H1 (cell line): ENCODE measurements at regions not wholly inside any gene's neighbourhood (a gene's known extent, or its start where the extent isn't known, plus 50 kb on each side); places are given as distances from the start of the nearest gene placed in this dataset.
A peak's percentile ranks its signal among the peaks of the same experiment; 100 is the strongest.

Experiments used
- CTCF ChIA-PET: fragments of 300-600 bp; sonication (Branson Sonifier 250); formaldehyde crosslinking; loops from one replicate; lab custom pipeline; 2021; ENCODE audit not compliant: partially characterized antibody; lab: Charles Lee
- POLR2A ChIA-PET: fragments of 300-600 bp; sonication (Branson Sonifier 250); formaldehyde crosslinking; loops from one replicate; lab custom pipeline; 2021; ENCODE audit warnings: inconsistent platforms; ENCODE audit not compliant: partially characterized antibody; lab: Charles Lee
- DNase-seq, 2 experiments: peaks; one replicate each; pipeline versions ENCODE4 v3.0.0 to v3.0.0-alpha.2; 2010 to 2022; ENCODE audit warnings: low spot score in 2 of 2, low read depth in 1 of 2, mixed read lengths in 1 of 2
- FAIRE-seq: peaks from 2 replicates; lab custom pipeline; 2011; peaks lifted over from hg19 to GRCh38; lab: Jason Lieb, UNC
- H2AFZ ChIP-seq: 2 replicates; pipeline ENCODE4 v1.8.1; 2012; ENCODE audit warnings: low read length, inconsistent platforms
- H2AK5ac ChIP-seq: 2 replicates; pipeline ENCODE4 v1.6.1; 2013; ENCODE audit warnings: low read depth, low read length
- H2BK120ac ChIP-seq: replicated peaks from 2 replicates; pipeline ENCODE3; 2013; ENCODE audit warnings: low read depth, low read length, inconsistent platforms
- H2BK12ac ChIP-seq: 2 replicates; pipeline ENCODE4 v1.6.1; 2013; ENCODE audit warnings: low read depth, low read length
- H2BK15ac ChIP-seq: 2 replicates; pipeline ENCODE4 v1.6.1; 2013; ENCODE audit warnings: low read length
- H2BK20ac ChIP-seq: 2 replicates; pipeline ENCODE4 v1.6.1; 2013; ENCODE audit warnings: low read length
- H2BK5ac ChIP-seq: 2 replicates; pipeline ENCODE4 v1.6.1; 2013; ENCODE audit warnings: low read depth, low read length
- H3K14ac ChIP-seq: 2 replicates; pipeline ENCODE4 v1.6.1; 2013; ENCODE audit warnings: inconsistent platforms; ENCODE audit not compliant: insufficient read length
- H3K18ac ChIP-seq: 2 replicates; pipeline ENCODE4 v1.6.1; 2013; ENCODE audit warnings: low read length; ENCODE audit errors: extremely low read depth
- H3K23ac ChIP-seq: 2 replicates; pipeline ENCODE4 v1.6.1; 2013; ENCODE audit warnings: inconsistent platforms; ENCODE audit not compliant: insufficient read length
- H3K23me2 ChIP-seq: 2 replicates; pipeline ENCODE4 v1.6.1; 2013; ENCODE audit warnings: low read depth, low read length
- H3K27ac ChIP-seq: 2 replicates; pipeline ENCODE4 v1.6.1; 2011; ENCODE audit warnings: low read depth, low read length, inconsistent platforms
- H3K27me3 ChIP-seq, 4 experiments: replicated peaks in 1 of 4; 1 replicate in 1 of 4; 2 replicates in 3 of 4; pipeline versions ENCODE4 v1.6.1 to v1.8.1; 2011 to 2013; ENCODE audit warnings: low read length in 3 of 4, mild to moderate bottlenecking in 3 of 4, inconsistent platforms in 2 of 4, mixed read lengths in 2 of 4, moderate library complexity in 1 of 4; ENCODE audit not compliant: control insufficient read depth in 3 of 4, insufficient read depth in 3 of 4; ENCODE audit errors: extremely low read depth in 1 of 4
- H3K36me3 ChIP-seq, 4 experiments: 2 replicates each; pipeline versions ENCODE4 v1.6.1 to v1.8.1; 2011 to 2013; ENCODE audit warnings: mild to moderate bottlenecking in 4 of 4, low read length in 3 of 4, moderate library complexity in 2 of 4, control low read depth in 1 of 4, inconsistent platforms in 1 of 4; ENCODE audit not compliant: insufficient read depth in 4 of 4, control insufficient read depth in 2 of 4
- H3K4ac ChIP-seq: replicated peaks from 2 replicates; pipeline ENCODE3; 2013; ENCODE audit warnings: low read length, low read depth, mixed read lengths, inconsistent platforms; ENCODE audit not compliant: insufficient read length
- H3K4me1 ChIP-seq, 4 experiments: replicated peaks in 1 of 4; 1 replicate in 1 of 4; 2 replicates in 3 of 4; pipeline versions ENCODE4 v1.6.1 to v1.8.1; 2011 to 2013; ENCODE audit warnings: low read length in 3 of 4, inconsistent platforms in 2 of 4, mixed read lengths in 1 of 4; ENCODE audit not compliant: insufficient read depth in 4 of 4, control insufficient read depth in 3 of 4
- H3K4me2 ChIP-seq, 2 experiments: 2 replicates each; pipeline versions ENCODE4 v1.6.1 to v1.8.1; 2011 to 2013; ENCODE audit warnings: low read depth in 2 of 2, low read length in 2 of 2, control low read depth in 1 of 2, inconsistent platforms in 1 of 2, mild to moderate bottlenecking in 1 of 2; ENCODE audit not compliant: insufficient read depth in 1 of 2
- H3K4me3 ChIP-seq, 4 experiments: fragments of 200-600, 300-600 bp in 1 of 4; sonication (generic), shearing (Covaris generic), sonication (Bioruptor Twin) in 1 of 4; 2 replicates each; pipeline versions ENCODE4 v1.5.1 to v1.8.1; 2011 to 2016; ENCODE audit warnings: low read length in 4 of 4, low read depth in 3 of 4, control low read depth in 2 of 4, inconsistent platforms in 2 of 4, mild to moderate bottlenecking in 2 of 4, mixed read lengths in 1 of 4, moderate library complexity in 1 of 4; ENCODE audit not compliant: insufficient read depth in 2 of 4; ENCODE audit errors: extremely low read depth in 1 of 4
- H3K56ac ChIP-seq: replicated peaks from 2 replicates; pipeline ENCODE3; 2013; ENCODE audit warnings: low read depth, mild to moderate bottlenecking, mixed read lengths, low read length, inconsistent platforms; ENCODE audit not compliant: insufficient read length
- H3K79me1 ChIP-seq: 2 replicates; pipeline ENCODE4 v1.6.1; 2013; ENCODE audit warnings: low read depth, low read length, control low read depth
- H3K79me2 ChIP-seq, 2 experiments: 2 replicates each; pipeline versions ENCODE4 v1.6.1 to v1.8.1; 2012 to 2013; ENCODE audit warnings: low read length in 2 of 2, mild to moderate bottlenecking in 2 of 2, inconsistent platforms in 1 of 2; ENCODE audit not compliant: insufficient read depth in 2 of 2, control insufficient read depth in 1 of 2
- H3K9ac ChIP-seq, 4 experiments: replicated peaks in 1 of 4; 1 replicate in 1 of 4; 2 replicates in 3 of 4; pipeline versions ENCODE4 v1.6.1 to v1.8.1; 2011 to 2013; ENCODE audit warnings: low read depth in 3 of 4, low read length in 3 of 4, control low read depth in 2 of 4, mild to moderate bottlenecking in 2 of 4, moderate library complexity in 2 of 4, inconsistent platforms in 1 of 4; ENCODE audit errors: extremely low read depth in 1 of 4
- H3K9me3 ChIP-seq, 2 experiments: 2 replicates each; pipeline versions ENCODE4 v1.6.1 to v1.8.1; 2012 to 2013; ENCODE audit warnings: mild to moderate bottlenecking in 2 of 2, moderate library complexity in 2 of 2, control low read depth in 1 of 2, inconsistent platforms in 1 of 2, low read depth in 1 of 2, low read length in 1 of 2, mixed read lengths in 1 of 2; ENCODE audit not compliant: insufficient read depth in 2 of 2
- H4K20me1 ChIP-seq, 2 experiments: replicated peaks in 1 of 2; 2 replicates each; pipeline versions ENCODE3 to v1.8.1; 2011 to 2013; ENCODE audit warnings: inconsistent platforms in 2 of 2, low read length in 2 of 2, mild to moderate bottlenecking in 1 of 2; ENCODE audit not compliant: insufficient read depth in 2 of 2, control insufficient read depth in 1 of 2
- H4K5ac ChIP-seq: 2 replicates; pipeline ENCODE4 v1.6.1; 2013; ENCODE audit warnings: low read length, low read depth, mixed read lengths, inconsistent platforms; ENCODE audit not compliant: insufficient read length
- H4K8ac ChIP-seq: 2 replicates; pipeline ENCODE4 v1.8.0; 2013; ENCODE audit warnings: mild to moderate bottlenecking, moderate library complexity, low read length, inconsistent platforms; ENCODE audit not compliant: insufficient read depth; ENCODE audit errors: extremely low read depth
- H4K91ac ChIP-seq: replicated peaks from 2 replicates; pipeline ENCODE3; 2013; ENCODE audit warnings: low read length, mixed read lengths, inconsistent platforms; ENCODE audit not compliant: insufficient read length
- CBX5 ChIP-seq: fragments of 300-800, 300-1000 bp; sonication (generic); IDR thresholded peaks from 2 replicates; pipeline ENCODE4 v1.7.1; 2016; ENCODE audit warnings: antibody characterized with exemption, low read length, low read depth
- GTF2F1 ChIP-seq: IDR thresholded peaks from 2 replicates; pipeline ENCODE4 v1.6.1; 2012; ENCODE audit warnings: low read depth, low read length, improper control_type of control experiment, borderline replicate concordance
- KDM5A ChIP-seq: fragments of 200-600 bp; IDR thresholded peaks from 2 replicates; pipeline ENCODE4 v1.7.1; 2012; ENCODE audit warnings: mild to moderate bottlenecking, low read length, inconsistent platforms, mixed read lengths
- SUZ12 ChIP-seq: fragments of 200-600 bp; sonication (generic); IDR thresholded peaks from 2 replicates; pipeline ENCODE4 v1.6.1; 2012; ENCODE audit warnings: mild to moderate bottlenecking, inconsistent platforms, low read length, moderate library complexity, mixed read lengths
- WGBS, 2 experiments: shearing (Covaris generic) in 1 of 2; methylation state at CpG; one replicate each; pipeline versions ENCODE4 v1.1.6 to v1.1.7; 2013 to 2015; ENCODE audit warnings: low lambda C conversion rate in 2 of 2, mixed read lengths in 2 of 2, inconsistent platforms in 1 of 2, low coverage in 1 of 2, missing lambda C conversion rate in 1 of 2; ENCODE audit not compliant: insufficient replicate concordance in 2 of 2, insufficient coverage in 1 of 2, insufficient read length in 1 of 2; ENCODE audit errors: extremely low coverage in 1 of 2, missing lambda C conversion rate in 1 of 2; 5-methylcytosine and 5-hydroxymethylcytosine counted together

DNA sequence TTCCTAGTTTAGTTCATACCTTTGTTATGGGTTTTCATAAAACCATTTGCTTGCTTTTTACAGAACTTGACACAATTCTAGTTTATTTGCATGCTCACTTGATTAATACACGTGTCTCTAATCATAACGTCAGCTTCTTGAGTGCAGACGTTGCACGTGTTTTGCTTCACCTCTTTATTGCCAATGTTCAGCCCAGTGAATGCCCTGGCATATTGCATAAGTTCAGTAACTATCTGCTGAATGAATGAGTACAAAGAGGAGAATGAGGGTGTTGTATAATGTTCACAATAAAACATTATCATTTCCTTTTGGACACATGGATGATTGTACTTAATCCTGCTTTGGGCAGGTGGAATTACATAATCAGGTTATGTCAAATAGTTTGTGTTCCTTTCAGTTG is 519.8 kb downstream of the HS3ST4 start:
- ChIA-PET POLR2A (no interaction called here), CTCF (no interaction called here)
- FAIRE-seq (no peak), DNase-seq (no peak)
- Histone ChIP-seq H2AK5ac (no peak overlapping the region), H3K4me2 (no peak overlapping the region), H3K4me3 (no peak overlapping the region), H4K20me1 (no peaks in the 10 kb centered on the region), H2BK15ac (no peak overlapping the region), H4K8ac (no peak overlapping the region), H2BK120ac (peak overlapping the region; percentile 52), H2BK5ac (no peak overlapping the region), H3K23me2 (no peaks in the 10 kb centered on the region), H2BK20ac (0 out of 2 replicates have a peak overlapping the region, but pooled peaks have one; percentile 44), H3K4ac (no peak overlapping the region), H4K91ac (no peak overlapping the region), H3K14ac (no peak overlapping the region), H3K56ac (no peak overlapping the region), H3K9me3 (0 out of 4 replicates have a peak, but pooled peaks cover 0 to 2% of the 10 kb centered on the region in 2 experiments), H3K36me3 (no peaks in the 10 kb centered on the region), H3K27ac (no peak overlapping the region), H3K27me3 (no peaks in the 10 kb centered on the region), H3K18ac (no peak overlapping the region), H3K79me1 (no peaks in the 10 kb centered on the region), H2BK12ac (no peak overlapping the region; the same call in 1 of the 2 replicates), H3K4me1 (peaks cover 0 to 5% (median 0%) of the 10 kb centered on the region in 4 experiments; a peak in 3 of 7 replicates), H2AFZ (no peak overlapping the region), H3K23ac (no peak overlapping the region), H3K79me2 (no peaks in the 10 kb centered on the region), H4K5ac (no peak overlapping the region), H3K9ac (no peak overlapping the region)
- TF ChIP-seq KDM5A = no peak
- TF ChIP-seq GTF2F1 = no peak
- TF ChIP-seq CBX5 = no peak
- no peak for TF ChIP-seq SUZ12
- 84% methylated on average over 4 of the region's 4 CpGs; no CpG with 5 or more reads in 1 of the 2 experiments for WGBS, 2 experiments
